Mesodermal cell (in vitro differentiated cells): ENCODE measurements at regions not wholly inside any gene's neighbourhood (a gene's known extent, or its start where the extent isn't known, plus 50 kb on each side); places are given as distances from the start of the nearest gene placed in this dataset.

ENCODE experiments used
- H3K27ac ChIP-seq: 2 replicates; pipeline ENCODE4 v1.7.0; 2013; ENCODE audit warnings: mild to moderate bottlenecking, low read depth, low read length, moderate library complexity; ENCODE audit not compliant: severe bottlenecking
- H3K36me3 ChIP-seq: 2 replicates; pipeline ENCODE4 v1.7.1; 2013; ENCODE audit warnings: mild to moderate bottlenecking, low read length, moderate library complexity; ENCODE audit not compliant: control insufficient read depth, insufficient read depth
- H3K4me1 ChIP-seq: one replicate; pipeline ENCODE4 v1.7.1; 2013; ENCODE audit warnings: mild to moderate bottlenecking, low read length; ENCODE audit not compliant: insufficient read depth, control insufficient read depth, poor library complexity, severe bottlenecking
- H3K4me3 ChIP-seq: 2 replicates; pipeline ENCODE4 v1.7.0; 2013; ENCODE audit warnings: low read length, control low read depth, mild to moderate bottlenecking; ENCODE audit not compliant: insufficient read depth, poor library complexity, severe bottlenecking; ENCODE audit errors: extremely low read depth
- H3K9me3 ChIP-seq: 2 replicates; pipeline ENCODE4 v1.7.1; 2013; ENCODE audit warnings: mild to moderate bottlenecking, low read length, moderate library complexity; ENCODE audit not compliant: control insufficient read depth
- WGBS, 2 experiments: methylation state at CpG; one replicate each; pipeline ENCODE4 v1.1.5; 2013; ENCODE audit warnings: missing lambda C conversion rate in 2 of 2; ENCODE audit not compliant: insufficient coverage in 2 of 2; 5-methylcytosine and 5-hydroxymethylcytosine counted together

GRCh38 chr7:130972201-130972600 lies 238.2 kb upstream of the KLF14 start:
- H3K36me3 ChIP-seq: peaks cover 18% of the 10 kb centered on the region
- no peak overlapping the region for H3K4me3 ChIP-seq
- no peak overlapping the region for H3K27ac ChIP-seq
- 83% methylated on average over 1 of the region's 2 CpGs; no CpG with 5 or more reads in 1 of the 2 experiments for WGBS, 2 experiments
- no peaks in the 10 kb centered on the region for H3K4me1 ChIP-seq
- H3K9me3 ChIP-seq: peaks cover 16% of the 10 kb centered on the region

DNA sequence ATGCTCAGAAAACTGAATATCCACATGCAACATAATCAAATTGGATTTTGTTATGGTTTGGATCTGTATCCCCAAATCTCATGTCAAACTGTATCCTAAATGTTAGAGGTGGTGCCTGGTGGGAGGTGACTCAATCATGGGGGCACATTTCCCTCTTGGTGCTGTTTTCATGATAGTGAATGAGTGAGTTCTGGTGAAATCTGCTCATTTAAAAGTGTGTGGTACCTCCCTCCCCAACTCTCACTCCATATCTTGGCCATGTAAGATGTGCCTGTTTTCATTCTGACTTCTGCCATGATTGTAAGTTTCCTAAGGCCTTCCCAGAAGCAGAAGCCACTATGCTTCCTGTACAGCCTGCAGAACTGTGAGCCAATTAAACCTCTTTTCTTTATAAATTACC lies 239.6 kb upstream of the KLF14 start:
- no peak overlapping the region for H3K27ac ChIP-seq
- H3K36me3 ChIP-seq: peaks cover 18% of the 10 kb centered on the region
- H3K4me1 ChIP-seq: no peaks in the 10 kb centered on the region
- peaks cover 16% of the 10 kb centered on the region for H3K9me3 ChIP-seq
- H3K4me3 ChIP-seq: no peak overlapping the region

DNA sequence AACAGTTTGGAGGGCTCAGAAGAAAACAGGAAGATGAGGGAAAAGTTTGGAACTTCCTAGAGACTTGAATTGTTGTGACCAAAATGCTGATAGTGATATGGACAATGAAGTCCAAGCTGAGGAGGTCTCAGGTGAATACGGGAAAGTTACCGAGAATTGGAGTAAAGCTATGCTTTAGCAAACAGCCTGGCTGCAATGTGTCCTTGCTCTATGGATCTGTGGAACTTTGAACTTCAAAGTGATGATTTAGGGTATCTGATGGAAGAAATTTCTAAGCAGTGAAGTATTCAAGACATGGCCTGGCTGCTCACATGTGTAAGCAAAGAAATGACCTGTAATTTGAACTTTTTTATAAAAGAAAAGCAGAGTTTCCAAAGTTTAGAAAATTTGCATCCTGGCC lies 240.2 kb upstream of the KLF14 start:
- Histone ChIP-seq H3K36me3 (peaks cover 18% of the 10 kb centered on the region), H3K27ac (no peak overlapping the region), H3K4me1 (no peaks in the 10 kb centered on the region), H3K4me3 (no peak overlapping the region), H3K9me3 (peaks cover 16% of the 10 kb centered on the region)
- 92 to 100% methylated on average over 2 of the region's 2 CpGs for WGBS, 2 experiments

GRCh38 chr7:130974794-130975193 lies 240.8 kb upstream of the KLF14 start:
- Histone ChIP-seq H3K9me3 (peaks cover 16% of the 10 kb centered on the region), H3K4me1 (no peaks in the 10 kb centered on the region), H3K36me3 (peaks cover 18% of the 10 kb centered on the region), H3K27ac (no peak overlapping the region), H3K4me3 (no peak overlapping the region)
- WGBS, 2 experiments: 95 to 100% methylated on average over 2 of the region's 2 CpGs

DNA sequence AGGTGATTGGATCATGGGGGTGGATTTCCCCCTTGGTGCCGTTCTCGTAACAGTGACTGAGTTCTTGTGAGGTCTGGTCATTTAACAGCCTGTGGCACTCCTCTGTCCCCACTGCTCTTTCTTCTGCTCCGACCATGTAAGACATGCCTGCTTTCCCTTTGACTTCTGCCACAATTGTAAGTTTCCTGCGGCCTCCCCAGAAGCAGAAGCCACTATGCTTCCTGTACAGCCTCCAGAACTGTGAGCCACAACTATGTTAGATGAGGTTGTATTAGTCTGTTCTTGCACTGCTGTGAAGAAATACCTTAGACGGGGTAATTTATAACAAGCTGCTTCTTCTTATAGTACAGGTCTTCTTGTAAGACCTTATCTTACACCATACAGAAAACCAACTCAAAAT lies 241.7 kb upstream of the KLF14 start:
- H3K4me3 ChIP-seq: no peak overlapping the region
- 91 to 100% methylated on average over 2 to 3 of the region's 5 CpGs for WGBS, 2 experiments
- H3K27ac ChIP-seq: no peak overlapping the region
- no peaks in the 10 kb centered on the region for H3K4me1 ChIP-seq
- H3K9me3 ChIP-seq: peaks cover 16% of the 10 kb centered on the region
- H3K36me3 ChIP-seq: peaks cover 18% of the 10 kb centered on the region

DNA sequence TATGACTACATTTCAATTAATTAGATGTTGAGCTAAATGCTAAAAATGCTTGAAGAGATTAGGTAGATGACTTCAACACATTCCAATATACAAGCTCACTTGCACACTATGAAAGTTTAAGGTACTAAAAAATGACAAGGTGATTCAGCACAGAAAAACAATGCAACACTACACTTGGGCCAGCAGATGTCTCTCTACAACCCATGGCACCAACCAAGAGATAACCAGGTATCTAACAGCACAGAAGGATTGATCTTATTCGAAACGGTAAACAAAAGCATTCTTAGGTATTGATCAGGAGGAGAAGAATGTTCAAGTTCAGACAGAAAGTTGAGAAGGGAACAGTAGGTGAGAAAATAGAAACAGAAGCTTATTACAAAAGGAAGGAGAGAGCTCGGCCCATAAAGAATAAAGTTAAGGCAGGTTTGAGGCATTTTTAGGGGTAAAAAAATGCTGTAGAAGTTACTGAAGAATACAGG lies 248.2 kb upstream of the KLF14 start:
- 27 to 36% methylated on average over 3 of the region's 3 CpGs for WGBS, 2 experiments
- Histone ChIP-seq H3K36me3 (no peaks in the 10 kb centered on the region), H3K4me3 (no peak overlapping the region), H3K9me3 (no peaks in the 10 kb centered on the region), H3K27ac (no peak overlapping the region), H3K4me1 (peaks cover 2% of the 10 kb centered on the region)

- H3K27ac ChIP-seq: no peak overlapping the region
- peaks cover 6% of the 10 kb centered on the region for H3K4me1 ChIP-seq
- H3K36me3 ChIP-seq: no peaks in the 10 kb centered on the region
- no peak overlapping the region for H3K4me3 ChIP-seq
- 93% methylated on average over 2 of the region's 3 CpGs; no CpG with 5 or more reads in 1 of the 2 experiments for WGBS, 2 experiments
- no peaks in the 10 kb centered on the region for H3K9me3 ChIP-seq
Measured at GRCh38 chr7:130982651-130983050, 248.6 kb upstream of the KLF14 start.

DNA sequence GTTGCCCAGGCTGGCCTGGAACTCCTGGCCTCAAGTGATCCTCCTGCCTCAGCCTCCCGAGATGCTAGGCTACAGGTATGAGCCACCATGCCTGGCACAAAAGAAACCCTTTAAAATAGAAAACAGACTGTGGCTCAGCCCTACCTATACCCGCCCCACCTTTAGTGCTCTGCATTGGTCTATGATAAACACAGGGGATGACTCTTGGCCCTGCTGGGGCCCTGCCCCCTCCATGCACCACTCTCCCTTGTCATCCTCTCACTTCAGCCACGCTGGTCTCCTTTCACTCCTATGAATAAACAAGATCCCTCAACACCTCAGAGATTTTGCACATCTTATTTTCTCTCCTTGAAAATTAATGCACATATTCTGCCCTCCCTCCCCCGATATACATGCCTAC lies 251.4 kb upstream of the KLF14 start:
- Histone ChIP-seq H3K27ac (no peak overlapping the region), H3K4me1 (peaks cover 13% of the 10 kb centered on the region), H3K4me3 (no peak overlapping the region), H3K36me3 (no peaks in the 10 kb centered on the region), H3K9me3 (no peaks in the 10 kb centered on the region)
- WGBS, 2 experiments: 93 to 100% methylated on average over 3 to 4 of the region's 4 CpGs

GRCh38 chr7:130986261-130986690 lies 252.3 kb upstream of the KLF14 start:
- 92 to 100% methylated on average over 2 to 3 of the region's 7 CpGs for WGBS, 2 experiments
- H3K9me3 ChIP-seq: no peaks in the 10 kb centered on the region
- no peaks in the 10 kb centered on the region for H3K36me3 ChIP-seq
- no peak overlapping the region for H3K27ac ChIP-seq
- peaks cover 13% of the 10 kb centered on the region for H3K4me1 ChIP-seq
- no peak overlapping the region for H3K4me3 ChIP-seq

- H3K36me3 ChIP-seq: no peaks in the 10 kb centered on the region
- H3K4me3 ChIP-seq: no peak overlapping the region
- H3K9me3 ChIP-seq: no peaks in the 10 kb centered on the region
- H3K27ac ChIP-seq: no peak overlapping the region
- peaks cover 13% of the 10 kb centered on the region for H3K4me1 ChIP-seq
- 94 to 97% methylated on average over 3 to 4 of the region's 4 CpGs for WGBS, 2 experiments
Measured at GRCh38 chr7:130987092-130987491, 253.1 kb upstream of the KLF14 start.

DNA sequence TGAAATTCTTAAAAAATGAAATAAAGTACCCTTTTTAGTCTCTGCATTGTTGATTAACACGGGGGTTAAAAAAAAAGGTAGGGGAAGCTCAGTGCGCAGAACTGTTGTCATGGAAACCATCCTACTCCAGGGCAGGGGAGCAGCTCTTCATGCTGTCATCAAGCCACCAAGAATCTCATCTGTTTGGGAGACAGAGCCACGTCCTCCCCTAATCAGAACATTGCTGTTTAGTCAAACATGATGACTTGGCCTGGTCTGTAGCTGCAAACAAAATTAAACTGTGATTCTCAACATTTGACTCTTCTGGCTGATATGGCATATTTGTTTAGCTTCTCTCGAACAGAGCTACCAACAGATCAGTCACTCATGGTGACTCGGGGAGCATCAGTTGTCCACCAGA lies 254.4 kb upstream of the KLF14 start:
- Histone ChIP-seq H3K27ac (no peak overlapping the region), H3K4me1 (peaks cover 13% of the 10 kb centered on the region), H3K36me3 (no peaks in the 10 kb centered on the region), H3K4me3 (no peak overlapping the region), H3K9me3 (no peaks in the 10 kb centered on the region)
- WGBS, 2 experiments: 62 to 73% methylated on average over 4 of the region's 5 CpGs
